HCT116 (cell line): ENCODE measurements at regions not wholly inside any gene's neighbourhood (a gene's known extent, or its start where the extent isn't known, plus 50 kb on each side); places are given as distances from the start of the nearest gene placed in this dataset.

Source experiments
- CEBPB ChIP-seq: IDR thresholded peaks from 2 replicates; pipeline ENCODE4 v1.6.1; 2012; ENCODE audit warnings: low read depth
- CTCF ChIP-seq, 3 experiments: fragments of 200-600 bp in 1 of 3; sonication (generic) in 1 of 3; IDR thresholded peaks in 2 of 3; conservative IDR thresholded peaks in 1 of 3; 2 replicates each; pipeline ENCODE4 v1.5.1; 2012 to 2017; ENCODE audit warnings: low read depth in 2 of 3, low read length in 2 of 3, antibody characterized with exemption in 1 of 3, borderline replicate concordance in 1 of 3, control low read depth in 1 of 3, mild to moderate bottlenecking in 1 of 3, mixed read lengths in 1 of 3, mixed run types in 1 of 3, moderate library complexity in 1 of 3; ENCODE audit not compliant: insufficient read depth in 1 of 3
- JUND ChIP-seq: IDR thresholded peaks from 2 replicates; pipeline ENCODE4 v1.6.1; 2012
- MAX ChIP-seq: IDR thresholded peaks from 2 replicates; pipeline ENCODE4 v1.6.1; 2012
- POLR2A ChIP-seq: IDR thresholded peaks from 2 replicates; pipeline ENCODE4 v1.7.0; 2011; ENCODE audit warnings: borderline replicate concordance; ENCODE audit not compliant: insufficient read depth, insufficient read length; ENCODE audit errors: extremely low read depth
- POLR2AphosphoS5 ChIP-seq: IDR thresholded peaks from 2 replicates; pipeline ENCODE4 v1.6.1; 2011; ENCODE audit warnings: mild to moderate bottlenecking, low read depth, low read length, moderate library complexity
- SIN3A ChIP-seq: IDR thresholded peaks from 2 replicates; pipeline ENCODE4 v1.6.1; 2012; ENCODE audit warnings: low read depth

- TF ChIP-seq CTCF (IDR thresholded peaks at IDR 0.05 in 2 of 3, conservative IDR thresholded peaks at IDR 0.05 in 1 of 3; ENCODE audit: borderline replicate concordance in 1 of 3, insufficient read depth in 1 of 3, low read depth in 2 of 3, low read length in 2 of 3) (no peak), POLR2AphosphoS5 (no peak), JUND (no peak), POLR2A (no peak), SIN3A (no peak), MAX (no peak), CEBPB (no peak)
Measured at GRCh38 chr2:54401554-54401953, 54.6 kb upstream of the SPTBN1 start.
